Astrocyte of the spinal cord (primary cell): ENCODE measurements at regions not wholly inside any gene's neighbourhood (a gene's known extent, or its start where the extent isn't known, plus 50 kb on each side); places are given as distances from the start of the nearest gene placed in this dataset.

Source experiments
- DNase-seq: peaks from one replicate; pipeline ENCODE4 v3.0.0; 2011; ENCODE audit warnings: low read depth, low spot score
- H3K4me3 ChIP-seq: 2 replicates; pipeline ENCODE4 v1.5.1; 2011; ENCODE audit warnings: low read depth, mild to moderate bottlenecking, low read length, moderate library complexity
- in situ Hi-C: cut with HindIII; loops from 2 replicates; pipeline ENCODE4 v1.10.0; 2017; ENCODE audit warnings: low sequenced_read_pairs
- TF ChIP-seq, protein P1 (sequence below): IDR thresholded peaks from 2 replicates; pipeline ENCODE4 v1.5.1; 2012; ENCODE audit warnings: low read depth, mild to moderate bottlenecking, low read length, inconsistent platforms

DNA sequence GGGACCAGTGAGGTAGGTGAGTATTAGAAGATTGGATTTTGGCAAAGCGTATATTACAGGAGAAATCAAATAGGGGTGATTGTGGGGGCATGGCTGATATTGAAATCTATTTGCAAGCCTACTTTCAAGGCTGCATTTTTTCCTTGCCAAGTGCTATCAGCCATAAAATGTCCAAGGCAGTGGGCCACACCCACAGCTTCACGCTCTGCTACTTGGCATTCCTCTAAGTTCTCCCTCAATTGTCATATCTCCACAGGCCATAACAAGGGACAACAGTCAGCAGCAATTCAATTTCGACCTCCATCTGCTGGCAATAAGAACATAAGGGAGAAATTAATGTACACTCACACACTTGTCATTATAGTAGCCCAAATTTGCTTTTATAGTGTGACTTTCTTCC, 667.1 kb upstream of the PKN2 start:
- in situ Hi-C loops: no loop called here
- DNase-seq: no peak
- no peak overlapping the region for H3K4me3 ChIP-seq
- TF ChIP-seq, protein P1, sequence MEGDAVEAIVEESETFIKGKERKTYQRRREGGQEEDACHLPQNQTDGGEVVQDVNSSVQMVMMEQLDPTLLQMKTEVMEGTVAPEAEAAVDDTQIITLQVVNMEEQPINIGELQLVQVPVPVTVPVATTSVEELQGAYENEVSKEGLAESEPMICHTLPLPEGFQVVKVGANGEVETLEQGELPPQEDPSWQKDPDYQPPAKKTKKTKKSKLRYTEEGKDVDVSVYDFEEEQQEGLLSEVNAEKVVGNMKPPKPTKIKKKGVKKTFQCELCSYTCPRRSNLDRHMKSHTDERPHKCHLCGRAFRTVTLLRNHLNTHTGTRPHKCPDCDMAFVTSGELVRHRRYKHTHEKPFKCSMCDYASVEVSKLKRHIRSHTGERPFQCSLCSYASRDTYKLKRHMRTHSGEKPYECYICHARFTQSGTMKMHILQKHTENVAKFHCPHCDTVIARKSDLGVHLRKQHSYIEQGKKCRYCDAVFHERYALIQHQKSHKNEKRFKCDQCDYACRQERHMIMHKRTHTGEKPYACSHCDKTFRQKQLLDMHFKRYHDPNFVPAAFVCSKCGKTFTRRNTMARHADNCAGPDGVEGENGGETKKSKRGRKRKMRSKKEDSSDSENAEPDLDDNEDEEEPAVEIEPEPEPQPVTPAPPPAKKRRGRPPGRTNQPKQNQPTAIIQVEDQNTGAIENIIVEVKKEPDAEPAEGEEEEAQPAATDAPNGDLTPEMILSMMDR: no peak

DNA sequence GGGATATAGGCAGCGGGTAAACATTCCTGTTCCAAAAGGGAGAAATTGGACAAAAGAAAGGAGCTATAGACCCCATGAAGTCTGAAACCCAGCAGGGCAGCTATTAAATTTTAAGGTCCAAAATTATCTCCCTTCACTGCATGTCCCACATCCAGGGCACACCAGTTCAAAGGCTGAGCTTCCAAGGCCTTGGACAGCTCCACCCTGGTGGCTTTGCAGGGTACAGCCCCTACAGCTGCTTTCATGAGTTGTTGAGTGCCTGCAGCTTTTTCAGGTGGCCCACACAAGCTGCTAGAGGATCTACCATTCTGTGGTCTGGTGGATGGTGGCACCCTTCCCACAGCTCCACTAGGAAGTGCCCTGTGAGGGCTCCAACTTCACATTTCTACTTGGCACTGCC, 662.5 kb upstream of the PKN2 start:
- TF ChIP-seq, protein P1: no peak
- no peak overlapping the region for H3K4me3 ChIP-seq
- in situ Hi-C loops: no loop called here
- no peak for DNase-seq

DNA sequence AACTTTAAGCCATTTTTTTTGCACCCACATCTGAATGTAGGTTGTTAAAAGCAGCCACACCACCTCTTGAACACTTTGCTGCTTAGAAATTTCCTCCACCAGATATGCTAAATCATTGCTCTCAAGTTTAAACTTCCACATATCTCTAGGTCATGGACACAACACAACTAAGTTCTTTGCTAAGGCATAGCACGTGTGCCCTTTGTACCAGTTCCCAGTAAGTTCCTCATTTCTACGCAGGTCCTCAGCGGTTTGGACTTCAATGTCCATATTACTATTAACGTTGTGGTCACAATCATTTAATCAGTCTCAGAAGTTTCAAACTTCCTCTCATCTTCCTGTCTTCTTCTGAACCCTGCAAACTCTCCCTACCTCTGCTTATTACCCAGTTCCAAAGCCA, 661.6 kb upstream of the PKN2 start:
- H3K4me3 ChIP-seq: no peak overlapping the region
- DNase-seq: no peak
- in situ Hi-C loops: no loop called here
- TF ChIP-seq, protein P1: no peak

DNA sequence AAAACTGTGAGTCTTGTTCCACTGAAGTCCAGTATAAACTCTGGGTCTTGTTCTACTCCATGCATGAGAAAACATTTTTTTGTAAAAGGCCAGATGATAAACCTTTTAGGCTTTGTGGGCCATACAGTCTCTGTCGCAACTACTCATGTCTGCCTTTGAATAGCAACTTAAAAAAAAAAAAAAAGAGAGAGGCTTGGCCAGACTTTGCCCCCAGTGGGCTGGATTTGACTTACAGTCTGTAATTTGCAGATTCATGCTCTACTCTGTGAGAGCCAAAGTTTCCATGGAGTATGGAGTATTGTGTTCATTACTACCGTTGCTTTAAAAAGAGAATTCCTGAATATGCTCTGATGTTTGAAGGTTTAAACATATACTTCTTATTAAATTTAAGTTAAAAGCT, 654.9 kb upstream of the PKN2 start:
- in situ Hi-C loops: no loop called here
- no peak for DNase-seq
- H3K4me3 ChIP-seq: no peak overlapping the region
- TF ChIP-seq, protein P1: no peak

DNA sequence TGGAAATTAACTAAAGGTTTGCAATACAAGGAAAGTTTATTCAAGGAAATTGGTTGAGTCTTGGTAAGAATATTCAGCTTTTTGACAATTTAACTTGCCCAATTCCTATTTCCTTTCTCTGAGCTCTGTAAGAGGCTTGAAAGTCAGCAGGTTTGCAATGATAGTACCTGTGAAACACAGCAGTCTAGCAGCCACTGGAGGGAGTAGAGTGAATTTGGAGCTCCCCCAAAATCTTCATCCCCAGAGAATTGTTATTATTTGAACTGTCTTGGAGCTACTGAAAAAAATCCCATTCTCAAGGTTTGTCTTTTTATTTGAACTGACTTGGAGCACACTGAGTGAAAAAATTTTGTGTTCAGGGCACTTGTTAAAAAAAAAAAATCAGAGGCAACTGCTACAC, 654.2 kb upstream of the PKN2 start:
- no peak for DNase-seq
- no peak overlapping the region for H3K4me3 ChIP-seq
- in situ Hi-C loops: no loop called here
- TF ChIP-seq, protein P1: no peak

DNA sequence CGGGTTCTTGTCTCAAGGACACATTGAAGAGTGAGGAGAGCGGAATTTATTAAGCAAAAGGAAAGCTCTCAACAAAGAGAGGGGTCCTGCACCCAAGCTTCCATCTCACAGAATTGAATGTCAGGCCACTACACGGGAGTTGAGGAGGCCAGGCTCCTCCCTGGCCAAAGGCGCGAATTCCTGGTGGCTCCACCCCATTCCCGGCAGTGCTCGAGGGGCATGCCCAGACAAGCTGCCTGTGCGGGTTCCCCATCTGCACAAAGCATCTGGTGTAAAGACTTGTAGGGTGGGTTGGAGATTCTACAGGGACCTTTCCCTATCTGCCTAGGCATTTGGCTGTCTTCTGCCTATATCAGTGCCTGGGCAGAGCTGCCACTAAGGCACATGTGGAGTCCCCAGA, 648.5 kb upstream of the PKN2 start:
- DNase-seq: no peak
- no peak overlapping the region for H3K4me3 ChIP-seq
- TF ChIP-seq, protein P1: no peak
- in situ Hi-C loops: no loop called here

DNA sequence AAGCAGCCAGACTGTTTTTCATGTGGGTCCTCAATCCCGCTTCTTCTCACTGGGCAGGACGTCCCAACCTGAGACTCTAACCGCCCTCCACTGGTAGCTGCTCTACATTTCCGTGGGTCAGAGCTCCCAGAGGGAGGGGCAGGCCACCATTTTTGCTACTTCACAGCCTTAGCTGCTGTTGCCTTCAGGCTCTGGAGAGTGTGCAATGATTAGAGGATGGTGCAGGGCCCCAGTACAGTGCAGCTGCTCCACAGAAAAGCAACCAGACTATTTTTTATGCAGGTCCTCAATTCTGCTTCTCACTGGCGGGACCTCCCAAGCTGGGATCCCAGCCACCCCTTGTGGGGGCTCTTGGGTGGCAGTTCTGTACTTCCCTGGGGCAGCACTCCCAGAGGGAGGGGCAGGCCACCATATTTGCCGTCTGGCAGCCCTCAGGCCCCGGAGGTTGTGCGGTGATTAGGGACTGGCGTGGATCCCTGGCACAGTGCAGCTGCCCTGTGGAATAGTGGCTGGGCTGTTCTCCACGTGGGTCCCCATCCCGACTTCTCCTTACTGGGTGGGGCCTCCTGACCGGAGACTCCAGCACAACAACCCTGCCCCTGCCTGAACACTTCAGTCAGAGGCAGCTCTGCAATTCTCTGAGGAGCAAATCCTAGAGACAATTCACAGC, 647.6 kb upstream of the PKN2 start:
- in situ Hi-C loops: no loop called here
- H3K4me3 ChIP-seq: no peak overlapping the region
- DNase-seq: no peak
- TF ChIP-seq, protein P1: no peak
